MM.1S (cell line): ENCODE measurements at regions not wholly inside any gene's neighbourhood (a gene's known extent, or its start where the extent isn't known, plus 50 kb on each side); places are given as distances from the start of the nearest gene placed in this dataset.

Source experiments
- DNase-seq: peaks from one replicate; pipeline ENCODE4 v3.0.0-alpha.2; 2015
- H2AFZ ChIP-seq: fragments of 300-600 bp; sonication (generic); 2 replicates; pipeline ENCODE4 v1.6.0; 2016; ENCODE audit warnings: antibody characterized with exemption, low read length
- H3F3A ChIP-seq: fragments of 300-600 bp; sonication (generic); 2 replicates; pipeline ENCODE4 v1.6.1; 2016; ENCODE audit warnings: mild to moderate bottlenecking, antibody characterized with exemption, low read length, moderate library complexity, mixed read lengths; ENCODE audit not compliant: insufficient read depth
- H3K27ac ChIP-seq: fragments of 300-600 bp; sonication (generic); 2 replicates; pipeline ENCODE4 v1.5.1; 2016; ENCODE audit warnings: mild to moderate bottlenecking, low read length
- H3K27me3 ChIP-seq: fragments of 300-600 bp; sonication (generic); replicated peaks from 2 replicates; pipeline ENCODE4 v1.6.0; 2016; ENCODE audit warnings: low read length; ENCODE audit not compliant: insufficient read depth
- H3K36me3 ChIP-seq: fragments of 300-600 bp; sonication (generic); replicated peaks from 2 replicates; pipeline ENCODE4 v1.6.1; 2016; ENCODE audit warnings: mild to moderate bottlenecking, low read length, mixed read lengths; ENCODE audit not compliant: insufficient read depth
- H3K4me1 ChIP-seq: fragments of 300-600 bp; sonication (generic); 2 replicates; pipeline ENCODE4 v1.6.1; 2016; ENCODE audit warnings: low read length, mixed read lengths
- H3K4me2 ChIP-seq: fragments of 300-600 bp; sonication (generic); 2 replicates; pipeline ENCODE4 v1.6.0; 2016; ENCODE audit warnings: low read depth, low read length
- H3K4me3 ChIP-seq: fragments of 300-600 bp; sonication (generic); 2 replicates; pipeline ENCODE4 v1.5.1; 2016; ENCODE audit warnings: low read length, mixed read lengths
- H3K79me2 ChIP-seq: fragments of 300-600 bp; sonication (generic); 2 replicates; pipeline ENCODE4 v1.6.1; 2016; ENCODE audit warnings: mixed run types, low read length, mixed read lengths
- H3K9ac ChIP-seq: fragments of 300-600 bp; sonication (generic); 2 replicates; pipeline ENCODE4 v1.6.1; 2016; ENCODE audit warnings: low read length, mixed read lengths
- H3K9me2 ChIP-seq: fragments of 300-600 bp; sonication (generic); replicated peaks from 2 replicates; pipeline ENCODE4 v1.6.1; 2016; ENCODE audit warnings: mild to moderate bottlenecking, low read length, mixed read lengths; ENCODE audit not compliant: insufficient read depth
- H3K9me3 ChIP-seq: fragments of 300-600 bp; sonication (generic); replicated peaks from 2 replicates; pipeline ENCODE4 v1.6.1; 2016; ENCODE audit warnings: mild to moderate bottlenecking, low read length, mixed read lengths; ENCODE audit not compliant: insufficient read depth
- H4K20me1 ChIP-seq: fragments of 300-600 bp; sonication (generic); 2 replicates; pipeline ENCODE4 v1.6.1; 2016; ENCODE audit warnings: mild to moderate bottlenecking, low read length, moderate library complexity, mixed read lengths; ENCODE audit not compliant: insufficient read depth
- CTCF ChIP-seq: fragments of 300-600 bp; sonication (generic); IDR thresholded peaks from 2 replicates; pipeline ENCODE4 v1.5.1; 2016; ENCODE audit warnings: antibody characterized with exemption, low read length, mixed read lengths
- EZH2 ChIP-seq: fragments of 300-600 bp; sonication (generic); optimal IDR thresholded peaks from 2 replicates; pipeline ENCODE3; 2017; ENCODE audit warnings: low read depth, mild to moderate bottlenecking, antibody characterized with exemption, low read length, mixed read lengths
- EZH2phosphoT487 ChIP-seq: fragments of 300-600 bp; sonication (generic); IDR thresholded peaks from 2 replicates; pipeline ENCODE4 v1.6.1; 2018; ENCODE audit warnings: antibody characterized with exemption, low read length

GRCh38 chr12:131543040-131543439 is 167.8 kb upstream of the SFSWAP start:
- no peaks in the 10 kb centered on the region for H3K79me2 ChIP-seq
- no peak overlapping the region for H3K4me3 ChIP-seq
- no peaks in the 10 kb centered on the region for H3K9me3 ChIP-seq
- no peaks in the 10 kb centered on the region for H4K20me1 ChIP-seq
- H3K27ac ChIP-seq, result no peak overlapping the region
- H3K9me2 ChIP-seq, result no peaks in the 10 kb centered on the region
- H3F3A ChIP-seq, result no peaks in the 10 kb centered on the region
- H3K36me3 ChIP-seq, result no peaks in the 10 kb centered on the region
- DNase-seq, result no peak
- H2AFZ ChIP-seq, result no peak overlapping the region
- no peaks in the 10 kb centered on the region; the same call in 1 of the 2 replicates for H3K27me3 ChIP-seq
- H3K4me2 ChIP-seq, result no peak overlapping the region
- H3K9ac ChIP-seq, result no peak overlapping the region
- TF ChIP-seq CTCF, result no peak
- TF ChIP-seq EZH2, result no peak
- TF ChIP-seq EZH2phosphoT487, result no peak
- no peaks in the 10 kb centered on the region for H3K4me1 ChIP-seq

- Histone ChIP-seq H2AFZ (no peak overlapping the region), H3K9ac (no peak overlapping the region), H3K36me3 (no peaks in the 10 kb centered on the region), H4K20me1 (no peaks in the 10 kb centered on the region), H3K9me3 (no peaks in the 10 kb centered on the region), H3K79me2 (no peaks in the 10 kb centered on the region), H3K4me3 (no peak overlapping the region), H3K4me1 (no peaks in the 10 kb centered on the region), H3K9me2 (no peaks in the 10 kb centered on the region), H3K27me3 (no peaks in the 10 kb centered on the region; the same call in 1 of the 2 replicates), H3K27ac (no peak overlapping the region), H3K4me2 (no peak overlapping the region), H3F3A (no peaks in the 10 kb centered on the region)
- DNase-seq, result no peak
- TF ChIP-seq EZH2phosphoT487 (no peak), EZH2 (no peak), CTCF (no peak)
These were observed 163.3 kb upstream of the SFSWAP start for GRCh38 chr12:131547555-131547954.

GRCh38 chr12:131550121-131550520 is 160.8 kb upstream of the SFSWAP start:
- no peak overlapping the region for H3K4me2 ChIP-seq
- no peak overlapping the region for H3K9ac ChIP-seq
- no peaks in the 10 kb centered on the region for H3K9me3 ChIP-seq
- peaks cover 4% of the 10 kb centered on the region; the same call in 1 of the 2 replicates for H3K27me3 ChIP-seq
- no peak for DNase-seq
- no peaks in the 10 kb centered on the region for H3F3A ChIP-seq
- H3K27ac ChIP-seq, result no peak overlapping the region
- H3K4me3 ChIP-seq, result no peak overlapping the region
- no peaks in the 10 kb centered on the region for H3K9me2 ChIP-seq
- H3K79me2 ChIP-seq, result no peaks in the 10 kb centered on the region
- no peaks in the 10 kb centered on the region for H3K36me3 ChIP-seq
- H4K20me1 ChIP-seq, result no peaks in the 10 kb centered on the region
- no peak overlapping the region for H2AFZ ChIP-seq
- TF ChIP-seq EZH2 (no peak), EZH2phosphoT487 (no peak), CTCF (no peak)
- H3K4me1 ChIP-seq, result no peaks in the 10 kb centered on the region
